Non-pigmented ciliary epithelial cell (primary cell): ENCODE measurements at regions not wholly inside any gene's neighbourhood (a gene's known extent, or its start where the extent isn't known, plus 50 kb on each side); places are given as distances from the start of the nearest gene placed in this dataset.

Source experiments
- DNase-seq: peaks from one replicate; pipeline ENCODE4 v3.0.0-alpha.2; 2010; ENCODE audit warnings: low read depth

DNA sequence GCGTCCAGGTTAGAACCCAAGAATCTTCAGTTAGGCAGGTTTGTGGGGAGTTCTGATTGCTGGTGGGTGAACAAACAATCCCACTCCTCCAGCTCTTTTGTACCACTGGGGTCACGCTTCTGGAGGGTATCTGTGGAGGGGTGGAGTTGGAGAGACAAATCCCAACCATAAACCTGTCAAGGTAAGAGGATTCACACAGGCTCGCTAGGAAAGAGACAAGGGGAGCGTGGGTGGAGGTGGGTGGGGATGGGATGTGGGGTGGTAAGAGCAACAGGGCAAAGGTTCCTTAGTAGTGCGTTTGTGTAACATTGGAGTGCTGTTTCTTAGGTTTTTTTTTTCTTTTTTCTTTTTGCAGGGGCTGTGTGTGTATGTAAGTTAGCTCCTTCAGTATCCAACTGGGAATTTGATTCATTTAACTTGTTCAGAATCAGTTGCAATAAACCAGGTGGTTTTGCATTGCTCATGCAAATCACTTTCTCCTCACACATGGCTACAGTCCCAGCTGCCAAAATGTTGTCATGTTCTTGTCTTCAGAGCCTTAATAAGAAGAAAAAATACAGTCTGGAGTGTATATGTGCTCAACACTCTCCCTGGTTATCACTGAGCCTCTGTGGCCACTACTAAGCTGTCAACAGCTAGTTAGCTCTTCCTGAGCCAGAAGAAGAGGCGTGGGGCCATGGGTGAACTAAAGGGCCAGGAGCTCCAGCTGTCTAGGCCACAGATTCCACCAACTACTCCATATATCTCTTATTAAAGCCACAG lies 164.0 kb upstream of the RAD23B start:
- no peak for DNase-seq

DNA sequence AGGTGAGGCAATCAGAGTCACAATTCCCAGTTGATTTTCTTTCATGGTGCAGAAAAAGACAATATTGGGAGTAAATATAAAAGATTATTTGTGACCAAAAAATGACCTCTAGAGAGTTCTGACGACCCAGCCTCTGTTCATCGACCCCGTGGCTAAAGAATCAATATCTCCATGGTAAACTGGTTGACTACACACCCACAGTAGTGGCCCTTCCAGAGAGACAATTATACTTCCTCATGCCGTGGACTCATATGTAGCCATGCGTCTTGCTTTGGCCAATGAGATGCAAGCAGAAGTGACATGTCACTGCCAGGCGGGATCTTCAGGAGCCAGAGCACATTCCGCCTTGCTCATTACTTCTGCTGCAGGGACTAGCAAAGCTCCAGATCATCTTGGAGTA lies 163.3 kb upstream of the RAD23B start:
- DNase-seq, result no peak

DNA sequence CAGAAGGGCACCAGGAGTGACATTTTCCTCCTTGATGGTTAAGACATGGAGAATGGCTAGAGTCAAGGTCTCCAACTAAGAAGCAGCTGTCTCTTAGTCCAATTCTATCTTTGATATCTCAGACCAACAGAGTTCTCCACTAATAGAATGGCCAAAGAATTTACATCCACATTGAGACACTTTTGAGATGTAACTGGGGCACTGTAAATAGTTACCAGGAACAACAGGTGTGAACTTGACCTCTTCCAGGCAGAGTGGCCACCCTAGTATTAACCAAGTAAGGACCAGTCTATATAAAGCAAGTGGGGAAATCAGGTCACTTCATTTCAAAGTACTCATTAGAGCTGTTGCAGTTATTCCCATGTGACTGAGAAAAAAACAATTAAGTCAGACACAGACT lies 159.7 kb upstream of the RAD23B start:
- no peak for DNase-seq

DNA sequence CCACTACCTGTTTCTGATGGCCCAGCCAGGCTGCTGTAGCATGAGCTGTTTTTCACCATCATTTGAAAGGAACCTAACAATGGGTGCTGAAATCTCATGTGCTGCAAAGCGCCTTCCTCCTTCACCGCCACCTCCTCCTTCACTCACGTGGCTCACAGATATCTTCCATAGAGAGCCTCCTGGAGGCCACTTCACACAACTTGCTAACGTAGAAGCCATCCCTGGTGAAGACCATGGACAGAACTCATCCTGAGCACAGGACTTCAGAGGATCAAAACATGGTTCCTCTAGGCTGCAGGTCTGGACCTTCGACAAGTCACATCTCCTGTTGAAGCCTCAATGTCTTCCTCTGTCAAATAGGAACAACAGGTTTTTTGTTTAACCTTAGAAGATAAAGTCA lies 155.5 kb upstream of the RAD23B start:
- no peak for DNase-seq

DNA sequence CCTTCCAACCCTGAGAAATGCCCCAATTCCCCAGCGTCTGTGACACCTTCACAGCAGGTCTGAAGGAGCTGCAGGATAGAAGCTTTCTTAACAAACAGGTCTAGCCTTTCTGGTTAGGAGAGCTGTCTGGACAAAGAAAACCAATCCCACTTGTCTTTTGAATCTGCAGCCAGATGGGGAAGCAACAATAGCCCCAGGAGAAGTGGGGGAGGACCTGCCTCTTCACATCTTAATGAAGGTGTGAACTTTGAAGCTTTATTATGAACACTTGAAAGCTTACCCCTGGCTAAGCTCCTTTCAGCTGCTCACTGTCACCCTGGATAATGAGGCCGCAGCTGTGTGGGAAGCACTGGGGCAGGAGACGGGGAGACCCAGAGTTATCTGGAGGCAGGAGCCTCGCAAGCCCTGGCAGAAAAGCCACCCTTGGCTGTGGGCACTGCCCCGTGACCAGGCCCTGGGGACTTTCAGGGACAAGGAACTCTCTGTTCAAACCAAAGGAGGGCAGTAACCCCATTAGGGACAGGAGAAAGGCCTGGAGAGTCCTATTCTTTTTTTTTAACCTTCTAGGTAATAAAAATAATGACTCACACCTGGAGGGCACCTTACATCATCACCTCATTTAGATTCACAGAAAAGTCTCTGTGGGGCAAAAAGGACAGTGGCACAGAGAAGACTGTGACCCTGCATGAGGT lies 151.8 kb upstream of the RAD23B start:
- no peak for DNase-seq

DNA sequence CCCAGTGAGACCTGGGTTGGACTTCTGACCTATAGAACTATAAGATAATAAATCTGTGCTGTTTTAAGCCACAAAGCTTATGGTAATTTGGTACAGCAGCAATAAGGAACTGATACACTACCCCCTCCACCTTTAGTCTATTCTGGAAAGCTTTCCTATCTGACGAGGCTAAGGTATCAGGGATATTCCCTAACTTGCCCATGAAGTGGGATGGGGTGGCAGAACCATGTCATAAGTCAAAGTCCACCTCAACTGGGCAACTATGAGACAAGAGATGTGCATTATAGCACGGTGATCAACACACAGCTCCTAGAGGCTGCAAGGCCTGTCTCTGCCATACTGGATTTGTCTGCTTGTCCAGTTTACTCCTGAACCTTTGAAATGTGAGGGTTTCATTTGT lies 146.8 kb upstream of the RAD23B start:
- DNase-seq, result no peak

DNA sequence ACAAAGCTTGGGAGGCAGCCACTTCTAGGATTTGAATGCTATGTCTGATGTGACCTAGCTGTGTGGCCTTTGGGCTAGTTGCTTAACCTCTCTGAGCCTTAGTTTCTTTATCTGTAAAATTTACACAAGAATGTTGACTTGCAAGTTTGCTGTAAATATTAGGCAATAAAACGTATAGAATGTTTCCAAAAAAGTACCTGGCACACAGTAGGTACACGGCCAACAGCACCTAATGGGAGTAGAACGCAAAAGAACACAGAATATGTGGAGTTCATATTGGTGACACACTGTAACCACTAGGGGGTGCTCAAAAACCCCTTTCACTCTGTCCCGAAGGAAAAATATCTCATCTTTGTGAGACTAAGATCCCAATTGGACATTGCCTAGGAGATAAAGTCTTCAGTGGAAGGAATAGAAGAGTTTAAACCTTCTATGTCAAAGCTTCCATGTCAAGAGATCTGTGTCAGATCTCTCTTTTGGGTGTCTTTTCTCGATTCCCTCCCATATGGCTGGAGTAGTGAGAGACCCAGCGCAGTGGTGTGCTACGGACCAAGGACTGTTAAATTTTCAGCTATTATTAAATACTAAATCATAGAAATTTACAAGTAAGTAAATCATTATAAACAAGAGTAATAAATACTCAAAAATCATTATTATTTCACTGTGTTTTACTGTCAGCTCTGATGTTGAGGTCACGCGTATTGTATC lies 145.4 kb upstream of the RAD23B start:
- DNase-seq, result peak; percentile 3

DNA sequence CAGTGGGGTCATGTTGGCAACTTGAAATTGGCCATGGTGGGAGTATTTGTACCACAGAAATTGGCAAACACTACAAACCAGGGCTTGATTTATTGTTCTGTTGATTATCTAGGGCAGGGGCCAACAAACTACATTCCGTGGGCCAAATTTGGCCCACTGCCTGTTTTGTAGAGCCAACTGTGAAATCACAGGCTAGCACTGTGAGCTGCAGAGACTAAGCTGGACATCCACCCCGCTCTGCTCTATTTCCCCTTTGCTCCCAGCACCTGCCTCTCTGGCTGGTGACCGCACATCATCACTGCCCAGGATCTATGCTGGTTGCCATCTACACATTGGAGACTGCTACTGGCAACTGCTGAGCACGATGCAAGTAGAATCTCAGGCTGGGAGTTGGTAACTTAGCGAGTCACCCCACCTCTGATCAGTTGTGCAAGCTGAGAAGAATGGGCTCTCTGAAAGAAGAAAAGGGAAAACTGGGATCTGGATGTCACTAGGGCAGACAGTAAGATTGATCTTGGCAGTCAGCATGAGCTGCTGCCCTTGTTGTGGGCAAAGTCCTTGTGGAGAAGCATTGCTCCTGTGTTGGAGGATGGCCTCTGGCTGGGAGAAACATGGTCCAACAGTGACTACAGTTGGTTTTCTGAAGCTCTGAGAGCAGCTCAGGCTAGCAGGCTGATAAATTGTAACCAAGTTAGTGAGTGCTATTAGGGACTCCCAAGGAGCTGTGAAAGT lies 144.7 kb upstream of the RAD23B start:
- no peak for DNase-seq

DNA sequence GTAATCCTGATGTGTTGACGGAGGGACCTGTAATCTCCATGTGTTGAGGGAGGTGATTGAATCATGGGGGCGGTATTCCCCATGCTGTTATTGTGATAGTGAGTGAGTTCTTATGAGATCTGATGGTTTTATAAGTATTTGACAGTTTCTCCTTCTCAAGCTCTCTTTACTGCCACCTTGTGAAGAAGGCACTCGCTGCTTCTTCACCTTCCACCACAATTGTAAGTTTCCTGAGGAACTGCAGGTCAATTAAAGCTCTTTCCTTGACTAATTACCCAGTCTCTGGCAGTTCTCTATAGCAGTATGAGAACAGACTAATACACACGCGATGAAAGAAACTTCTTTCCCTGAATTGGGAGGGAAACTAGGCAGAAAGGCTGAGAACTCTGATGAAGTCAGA lies 141.1 kb upstream of the RAD23B start:
- peak; percentile 4 for DNase-seq

DNA sequence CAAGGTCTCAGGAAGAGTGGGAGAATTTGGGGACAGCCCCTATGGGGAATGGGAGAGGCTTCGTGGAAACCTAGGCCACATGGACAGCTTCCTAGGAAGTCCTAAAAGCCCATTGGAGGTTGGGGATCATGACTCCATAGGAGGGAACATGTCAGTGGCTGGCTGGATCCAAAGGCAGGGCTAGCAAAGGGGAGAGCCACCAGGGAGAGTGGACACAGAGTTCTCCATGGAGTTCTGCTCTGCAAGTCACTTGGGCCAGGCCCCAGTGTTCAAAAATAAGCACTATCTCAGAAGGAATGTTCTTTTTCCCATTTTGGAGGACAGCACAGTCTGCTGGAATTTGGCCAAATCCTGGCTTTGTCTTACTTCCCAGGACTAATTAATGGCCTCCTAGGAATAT lies 140.6 kb upstream of the RAD23B start:
- DNase-seq, result no peak

DNA sequence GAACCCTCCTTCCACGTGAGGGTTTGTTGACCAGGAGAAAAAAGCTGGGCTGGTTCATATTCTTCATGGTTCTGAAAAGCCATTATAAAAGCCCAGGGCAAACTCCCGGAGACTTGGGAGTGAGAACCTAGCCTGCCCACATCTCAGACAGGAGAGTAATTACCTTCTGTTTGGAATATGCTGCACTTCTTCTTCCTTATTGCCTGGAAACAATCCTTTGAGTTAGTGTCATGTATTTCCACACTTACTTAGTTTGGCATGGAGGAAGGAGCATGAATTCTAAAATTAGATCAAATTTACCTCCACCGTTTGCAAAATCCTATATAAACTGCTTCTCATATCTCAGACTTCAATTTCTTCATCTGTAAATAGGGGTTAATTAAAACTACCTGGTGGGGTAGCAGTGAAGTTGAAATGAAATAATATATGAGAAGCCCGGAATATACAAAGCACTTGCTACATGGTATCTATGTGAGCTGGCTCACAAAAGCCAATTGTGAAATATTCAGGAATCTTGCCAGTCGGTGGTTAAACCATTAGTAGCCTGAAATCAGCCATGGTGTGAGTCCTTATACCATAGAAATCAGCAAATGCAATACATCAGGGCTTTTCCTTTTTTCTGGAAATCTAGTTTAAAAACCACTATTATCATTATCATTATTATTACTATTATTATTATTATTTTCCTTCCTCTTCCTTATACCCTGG lies 140.0 kb upstream of the RAD23B start:
- DNase-seq, result no peak

DNA sequence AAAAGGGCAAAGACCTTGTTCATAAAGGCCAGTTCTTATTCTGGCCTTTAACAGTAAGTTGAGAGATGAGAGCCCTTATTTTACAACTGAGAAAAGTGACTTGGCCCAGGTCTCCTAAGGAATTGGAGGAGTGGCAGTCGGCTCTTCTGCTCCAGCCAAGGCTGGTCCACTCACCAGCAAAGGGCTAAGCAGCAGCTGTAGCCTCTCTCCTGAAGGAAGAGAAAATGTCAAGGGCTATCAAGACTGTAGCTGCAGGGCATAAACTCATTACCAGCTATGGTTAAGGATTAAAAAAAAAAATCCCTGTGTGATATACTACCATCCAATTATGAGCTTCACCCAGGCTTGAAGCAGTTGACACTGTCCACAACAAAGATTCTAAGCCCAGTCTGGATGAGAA lies 138.6 kb upstream of the RAD23B start:
- no peak for DNase-seq

DNA sequence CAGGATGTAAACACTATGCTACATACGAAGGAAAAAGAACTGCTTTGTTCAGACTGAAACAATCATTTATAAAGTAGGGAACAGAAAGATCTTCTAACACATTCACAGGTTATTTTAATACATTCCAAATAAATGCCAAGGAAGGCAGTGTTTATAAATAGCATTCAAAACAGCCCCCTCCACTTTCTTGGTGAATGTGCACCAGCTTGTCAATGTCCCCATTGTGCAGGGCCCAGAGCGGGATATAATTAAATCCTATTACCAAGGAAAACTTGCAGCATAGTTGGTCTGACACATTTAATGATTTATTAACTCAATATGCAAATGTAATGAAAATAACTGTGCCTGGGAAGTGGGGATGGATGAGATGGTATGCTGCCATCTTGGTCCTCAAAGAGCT lies 135.9 kb upstream of the RAD23B start:
- DNase-seq, result no peak

DNA sequence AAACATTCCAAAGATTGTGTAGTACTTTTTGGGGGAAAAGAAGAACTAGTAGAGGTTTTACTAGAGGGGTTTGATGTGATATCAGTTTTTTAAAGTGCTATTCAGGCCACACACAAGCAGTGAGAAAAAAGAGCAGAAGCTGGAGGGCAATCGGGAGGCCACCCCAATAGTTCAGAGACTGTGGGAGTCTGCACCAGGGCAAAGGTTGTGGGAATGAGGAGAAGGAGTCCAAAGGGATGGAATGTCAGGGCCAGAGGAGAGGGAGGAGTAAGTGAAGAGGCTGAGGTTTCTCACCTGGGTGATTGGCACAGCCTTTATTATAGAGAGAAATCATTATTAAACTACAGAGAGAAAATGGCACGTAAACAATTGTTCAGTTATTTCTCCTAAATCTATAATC lies 134.9 kb upstream of the RAD23B start:
- no peak for DNase-seq

DNA sequence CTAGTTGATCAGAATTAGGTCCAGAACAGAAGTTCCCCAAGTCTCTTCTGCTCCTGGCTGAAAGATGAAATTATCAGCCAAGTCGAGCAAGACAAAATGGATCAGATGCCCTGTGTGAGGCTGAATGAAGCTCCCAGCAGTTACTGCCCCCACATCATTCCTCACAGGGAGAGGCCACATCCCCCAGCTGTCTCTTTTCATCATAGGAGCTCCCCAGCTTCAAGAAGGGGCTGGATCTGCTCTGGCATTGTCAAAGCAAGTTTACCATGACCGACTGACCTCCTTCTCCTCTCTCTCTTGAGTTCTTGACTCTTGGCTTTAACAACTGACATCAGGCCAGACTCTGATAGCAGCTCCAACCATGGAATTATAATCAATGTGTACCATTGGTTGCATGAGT lies 133.3 kb upstream of the RAD23B start:
- DNase-seq, result no peak

DNA sequence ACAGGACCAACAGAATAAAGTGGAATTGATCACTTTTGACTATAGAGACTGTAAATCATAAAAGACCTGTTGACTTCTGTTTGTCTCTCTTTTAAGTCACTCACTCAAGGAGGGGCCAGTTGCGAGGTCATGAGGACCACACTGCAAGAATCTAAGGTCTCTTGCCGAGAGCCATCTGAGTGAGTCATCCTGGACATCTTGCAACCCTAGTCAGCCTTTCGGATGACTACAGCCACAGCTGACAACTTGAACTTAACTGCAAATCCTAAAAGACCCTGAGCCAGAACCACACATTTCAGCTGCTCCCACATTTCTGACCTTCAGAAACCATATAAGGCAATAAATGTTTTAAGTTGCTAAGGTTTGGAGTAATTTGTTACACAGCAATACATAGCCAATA lies 129.7 kb upstream of the RAD23B start:
- no peak for DNase-seq

DNA sequence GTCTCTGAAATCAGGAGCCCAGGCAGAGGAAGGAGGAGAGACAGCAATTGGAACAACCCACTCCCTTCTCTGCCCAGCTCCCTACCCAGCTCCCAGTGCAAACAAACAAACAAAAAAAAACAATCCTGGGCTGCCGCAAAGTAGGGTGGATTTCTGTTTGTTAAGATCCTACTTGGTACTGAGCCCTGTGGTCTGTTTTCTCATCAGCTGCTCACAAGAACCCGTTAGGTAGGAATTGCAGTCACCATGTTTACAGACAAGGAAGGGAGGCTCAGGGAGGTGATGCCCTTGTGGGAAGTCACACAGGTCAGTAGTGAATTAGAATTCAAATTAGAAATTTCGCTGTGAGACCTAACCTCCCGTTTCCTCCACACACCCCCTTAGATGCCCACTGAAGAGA lies 128.8 kb upstream of the RAD23B start:
- no peak for DNase-seq

DNA sequence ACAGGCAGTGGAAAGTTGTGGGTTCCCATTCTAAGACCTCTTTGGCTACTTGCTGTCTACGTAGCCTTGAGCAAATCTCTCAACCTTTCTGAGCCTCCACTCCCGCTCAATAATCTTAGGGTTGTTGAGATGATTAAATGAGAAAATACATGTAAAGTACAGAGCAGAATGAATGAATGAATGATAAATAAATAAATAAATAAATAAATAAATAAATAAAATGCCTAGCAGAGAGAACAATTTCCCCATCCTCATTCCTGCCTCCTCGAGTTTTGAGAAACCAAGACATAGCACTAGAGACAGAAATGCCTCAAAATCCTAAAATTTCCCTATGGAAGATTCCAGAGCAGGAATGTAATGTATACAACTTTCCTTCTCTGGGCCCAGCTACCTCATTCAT lies 128.3 kb upstream of the RAD23B start:
- no peak for DNase-seq

DNA sequence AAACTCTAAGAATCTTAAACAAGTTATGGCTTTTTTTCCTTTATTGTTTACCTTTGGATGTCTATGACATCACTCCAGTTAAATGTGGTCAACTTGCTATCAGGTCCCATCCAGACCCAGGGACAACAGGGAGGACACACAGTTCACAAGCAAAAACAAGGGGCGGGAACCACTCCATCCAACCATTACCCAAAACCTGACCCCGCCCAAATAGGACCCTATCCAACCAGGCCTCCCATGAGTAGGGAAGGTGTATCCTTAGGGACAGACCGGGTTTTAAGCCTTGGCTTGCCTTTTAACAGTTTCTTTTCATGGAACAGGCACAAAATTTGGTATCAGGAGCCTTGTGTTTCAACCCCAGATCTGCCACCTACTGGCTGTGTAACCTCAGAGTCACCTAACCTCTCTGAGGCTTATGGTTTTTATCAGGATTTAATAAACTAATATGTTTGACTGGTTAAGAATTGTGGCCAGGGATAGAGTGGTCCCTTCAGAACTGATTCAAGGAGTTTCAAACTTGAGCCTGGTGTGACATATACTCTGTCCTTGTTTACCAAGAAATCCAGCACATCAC lies 127.7 kb upstream of the RAD23B start:
- DNase-seq, result no peak

DNA sequence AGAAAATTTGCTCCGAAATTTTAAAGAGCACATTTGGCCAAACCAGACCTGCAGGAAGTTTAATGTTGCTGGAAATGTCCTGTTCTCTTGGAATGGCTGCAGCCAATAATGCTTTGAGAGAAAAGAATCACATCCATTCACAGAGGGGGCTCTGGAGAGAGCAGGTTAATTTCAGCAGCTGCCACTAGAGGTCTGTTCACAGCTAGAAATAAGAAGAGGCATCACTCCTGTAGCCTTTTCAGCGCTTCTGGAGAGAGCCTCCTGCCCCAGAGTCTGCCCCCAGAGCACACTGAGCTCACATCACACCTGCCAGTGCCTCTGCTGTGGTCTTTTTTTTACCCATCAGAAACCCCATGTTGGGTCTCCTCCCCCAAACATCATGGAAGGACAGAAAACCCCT lies 124.8 kb upstream of the RAD23B start:
- DNase-seq, result no peak

DNA sequence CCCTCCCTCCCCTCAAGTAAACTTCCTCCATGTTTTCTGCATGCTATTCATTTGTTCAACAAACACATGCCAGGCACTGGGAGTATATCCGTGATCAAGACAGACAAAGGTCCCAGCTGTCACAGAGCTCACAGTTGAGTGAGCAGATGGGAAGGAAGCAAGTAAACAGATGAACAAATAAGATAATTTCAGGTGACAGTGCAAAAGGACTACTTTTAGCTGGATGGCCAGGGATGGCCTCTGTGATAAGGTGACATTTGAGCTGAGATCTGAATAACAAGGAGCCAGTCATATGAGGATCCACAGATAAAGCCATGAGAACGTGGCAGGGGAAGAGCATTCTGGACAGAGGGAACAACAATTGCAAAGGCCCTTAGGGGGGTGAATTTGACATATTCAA lies 121.7 kb upstream of the RAD23B start:
- no peak for DNase-seq

DNA sequence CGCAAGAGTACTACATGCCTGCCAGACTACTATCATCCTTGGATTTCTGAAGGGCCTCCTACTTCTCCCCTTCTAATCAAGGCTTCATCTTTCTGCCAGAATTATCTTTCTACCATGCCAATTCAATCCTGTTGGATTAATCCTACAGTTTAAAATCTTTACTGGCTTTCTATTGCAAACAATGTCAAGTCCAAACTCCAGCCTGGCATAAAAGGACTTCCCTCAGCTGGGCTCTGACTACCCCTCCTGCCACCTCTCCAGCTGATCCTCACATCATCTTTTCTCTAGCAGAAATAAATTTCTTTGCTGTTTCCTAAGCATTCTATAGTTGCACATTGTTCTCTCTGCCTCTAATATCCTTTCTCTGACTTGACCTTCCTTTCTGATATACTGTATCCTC lies 119.7 kb upstream of the RAD23B start:
- DNase-seq, result no peak
